ENCODE measurements at regions not wholly inside any gene's neighbourhood (a gene's known extent, or its start where the extent isn't known, plus 50 kb on each side); places are given as distances from the start of the nearest gene placed in this dataset.

GRCh38 chr9:108677776-108678175 is 178.0 kb downstream of the ACTL7B start:
- DNase-seq (ENCODE audit: low read depth): no peak

- no peak for DNase-seq (ENCODE audit: low read depth)
Observed at GRCh38 chr9:108676355-108676754, 179.4 kb downstream of the ACTL7B start.

GRCh38 chr9:108675708-108676107 is 180.1 kb downstream of the ACTL7B start:
- DNase-seq (ENCODE audit: low read depth): no peak

- DNase-seq (ENCODE audit: low read depth): no peak
Observed at GRCh38 chr9:108674766-108675530, 180.8 kb downstream of the ACTL7B start.

GRCh38 chr9:108673386-108673785 is 182.4 kb downstream of the ACTL7B start:
- no peak for DNase-seq (ENCODE audit: low read depth)

- no peak for DNase-seq (ENCODE audit: low read depth)
Observed at GRCh38 chr9:108672475-108673190, 183.2 kb downstream of the ACTL7B start.

- DNase-seq (ENCODE audit: low read depth): peak; percentile 40
Observed at GRCh38 chr9:108671794-108672193, 184.0 kb downstream of the ACTL7B start.

- DNase-seq (ENCODE audit: low read depth): peak; percentile 49
Observed at GRCh38 chr9:108671176-108671575, 184.6 kb downstream of the ACTL7B start.

GRCh38 chr9:108668938-108669335 is 186.8 kb downstream of the ACTL7B start:
- peak; percentile 10 for DNase-seq (ENCODE audit: low read depth)

- DNase-seq (ENCODE audit: low read depth): peak; percentile 23
Observed at GRCh38 chr9:108668191-108668937, 187.4 kb downstream of the ACTL7B start.

- DNase-seq (ENCODE audit: low read depth): no peak
Observed at GRCh38 chr9:108666240-108666784, 189.5 kb downstream of the ACTL7B start.

- no peak for DNase-seq (ENCODE audit: low read depth)
Observed at GRCh38 chr9:108665521-108666239, 190.1 kb downstream of the ACTL7B start.

- peak; percentile 17 for DNase-seq (ENCODE audit: low read depth)
Observed at GRCh38 chr9:108664309-108665255, 191.2 kb downstream of the ACTL7B start.

- DNase-seq (ENCODE audit: low read depth): no peak
Observed at GRCh38 chr9:108663422-108663821, 192.4 kb downstream of the ACTL7B start.

- DNase-seq (ENCODE audit: low read depth): no peak
Observed at GRCh38 chr9:108662956-108663355, 192.8 kb downstream of the ACTL7B start.

- DNase-seq (ENCODE audit: low read depth): no peak
Observed at GRCh38 chr9:108662091-108662875, 193.5 kb downstream of the ACTL7B start.

GRCh38 chr9:108656566-108656965 is 199.2 kb downstream of the ACTL7B start:
- no peak for DNase-seq (ENCODE audit: low read depth)

- peak; percentile 80 for DNase-seq (ENCODE audit: low read depth)
Observed at GRCh38 chr9:108655818-108656217, 200.0 kb downstream of the ACTL7B start.

- DNase-seq (ENCODE audit: low read depth): peak; percentile 31
Observed at GRCh38 chr9:108654566-108654965, 201.2 kb downstream of the ACTL7B start.

- no peak for DNase-seq (ENCODE audit: low read depth)
Observed at GRCh38 chr9:108652851-108653250, 202.9 kb downstream of the ACTL7B start.

Data from RPMI7951 (cell line).